ENCODE measurements at regions not wholly inside any gene's neighbourhood (a gene's known extent, or its start where the extent isn't known, plus 50 kb on each side); places are given as distances from the start of the nearest gene placed in this dataset.

DNA sequence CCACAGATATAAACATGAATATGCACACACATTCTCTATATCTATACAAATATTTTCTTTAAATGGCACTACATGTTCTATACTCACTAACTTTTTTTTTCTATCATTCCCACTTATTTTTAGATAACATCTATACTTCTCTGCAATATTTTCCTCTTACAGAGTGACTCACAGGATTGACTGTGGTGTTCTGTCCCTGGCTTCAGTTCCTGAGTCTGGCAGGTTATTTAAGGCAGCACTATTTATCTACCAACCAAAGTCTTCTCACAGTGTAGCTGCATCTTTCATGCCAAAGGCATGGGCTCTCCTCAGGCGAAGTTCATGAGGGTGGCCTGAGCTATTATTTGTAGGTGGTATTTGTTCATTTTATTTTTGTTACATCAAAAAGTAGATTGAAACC lies 409.0 kb downstream of the PRR16 start:
- WGBS, 2 experiments (ENCODE audit: extremely low coverage in 2 of 2, insufficient read length in 1 of 2) = no CpG with 5 or more reads among the region's 1 CpG
- Histone ChIP-seq H3K4me2 (ENCODE audit: low read depth, low read length) (no peak overlapping the region), H2AK9ac (replicated peaks; ENCODE audit: low read depth, low read length, poor library complexity) (no peak overlapping the region), H3K9me1 (ENCODE audit: insufficient read depth, low read length) (no peaks in the 10 kb centered on the region), H2BK5ac (ENCODE audit: low read depth, low read length, poor library complexity, severe bottlenecking) (no peak overlapping the region), H3K4ac (ENCODE audit: low read depth, low read length) (no peak overlapping the region), H3K4me1 (ENCODE audit: control insufficient read depth, insufficient read depth, low read length) (no peaks in the 10 kb centered on the region), H2BK20ac (ENCODE audit: low read depth, low read length) (no peak overlapping the region), H3K4me3 (ENCODE audit: insufficient read depth, low read depth, low read length) (no peak overlapping the region), H2BK120ac (ENCODE audit: low read depth, low read length) (no peak overlapping the region), H4K20me1 (ENCODE audit: insufficient read depth, low read length) (no peaks in the 10 kb centered on the region), H3K9me3 (ENCODE audit: control insufficient read depth, insufficient read depth, low read length) (no peaks in the 10 kb centered on the region), H3K14ac (replicated peaks; ENCODE audit: low read depth, low read length) (no peak overlapping the region), H3K23ac (ENCODE audit: low read depth, low read length) (no peak overlapping the region), H2BK15ac (ENCODE audit: low read depth, low read length) (no peak overlapping the region), H4K8ac (ENCODE audit: low read depth in 2 of 2, low read length in 2 of 2) (no peak overlapping the region), H4K91ac (ENCODE audit: insufficient read depth, low read depth, low read length) (no peak overlapping the region), H3K27ac (ENCODE audit: insufficient read depth, low read length) (no peak overlapping the region), H3K9ac (ENCODE audit: low read depth, low read length) (no peak overlapping the region), H3K27me3 (ENCODE audit: control insufficient read depth, insufficient read depth, low read length) (no peaks in the 10 kb centered on the region), H3K36me3 (ENCODE audit: control insufficient read depth, insufficient read depth, low read length) (no peaks in the 10 kb centered on the region), H4K5ac (ENCODE audit: low read depth, low read length) (no peak overlapping the region), H2AFZ (replicated peaks; ENCODE audit: low read length, poor library complexity) (no peak overlapping the region), H3K56ac (ENCODE audit: extremely low read depth, insufficient read depth, low read length) (no peak overlapping the region), H3K79me1 (ENCODE audit: low read depth in 1 of 2, low read length in 2 of 2) (no peaks in the 10 kb centered on the region), H3K18ac (ENCODE audit: low read depth, low read length) (no peak overlapping the region), H2AK5ac (ENCODE audit: low read depth, low read length) (no peak overlapping the region)
- dilution Hi-C loops (cut with HindIII; ENCODE audit: low sequenced_read_pairs, unreplicated experiment) = no loop called here
- TF ChIP-seq SMC3 (IDR thresholded peaks at IDR 0.05; ENCODE audit: low read depth, low read length) = no peak
- TF ChIP-seq MAZ (IDR thresholded peaks at IDR 0.05; ENCODE audit: borderline replicate concordance, low read depth, low read length) = no peak
- ATAC-seq (ENCODE audit: low read depth) (no peak), DNase-seq (peak; percentile 4)
- in situ Hi-C loops (cut with MboI; ENCODE audit: low sequenced_read_pairs) = no loop called here
- CTCF ChIA-PET = no interaction called here
- intact Hi-C loops (cut with micrococcal nuclease) = no loop called here
- POLR2A ChIA-PET (ENCODE audit: unreplicated experiment) = no interaction called here
- no TSS peak for BruUV-seq (replicated peaks)

All from IMR-90 (cell line).